Caki2 (cell line): ENCODE measurements at regions not wholly inside any gene's neighbourhood (a gene's known extent, or its start where the extent isn't known, plus 50 kb on each side); places are given as distances from the start of the nearest gene placed in this dataset.
"Not testable (repeated sequence)": the region's sequence is repeated elsewhere in the genome, so short reads cannot be mapped to it uniquely, and the experiment has no call there.

Experiments used
- DNase-seq: peaks from one replicate; pipeline ENCODE4 v3.0.0-alpha.2; 2015; ENCODE audit warnings: low read depth
- in situ Hi-C: cut with HindIII; loops from 2 replicates; pipeline ENCODE4 v1.10.0; 2016; ENCODE audit warnings: low sequenced_read_pairs, low pct_unique_long_range_greater_than_20kb, mixed read lengths

GRCh38 chr19:28999724-29000433 lies 213.1 kb downstream of the UQCRFS1 start:
- in situ Hi-C loops: no loop called here
- DNase-seq: peak; percentile 34

- DNase-seq: no peak
- in situ Hi-C loops: no loop called here
Observed at GRCh38 chr19:28998974-28999373, 214.0 kb downstream of the UQCRFS1 start.

- in situ Hi-C loops: not testable (repeated sequence)
- peak; percentile 96 for DNase-seq
Observed at GRCh38 chr19:28997866-28998265, 215.1 kb downstream of the UQCRFS1 start.

- in situ Hi-C loops: no loop called here
- DNase-seq: no peak
Observed at GRCh38 chr19:28990522-28990921, 222.4 kb downstream of the UQCRFS1 start.

- in situ Hi-C loops: no loop called here
- DNase-seq: no peak
Observed at GRCh38 chr19:28989739-28990138, 223.2 kb downstream of the UQCRFS1 start.

- no peak for DNase-seq
- in situ Hi-C loops: no loop called here
Observed at GRCh38 chr19:28988066-28988465, 224.9 kb downstream of the UQCRFS1 start.

GRCh38 chr19:28987177-28987576 lies 225.8 kb downstream of the UQCRFS1 start:
- no peak for DNase-seq
- in situ Hi-C loops: no loop called here

GRCh38 chr19:28985201-28985600 lies 227.8 kb downstream of the UQCRFS1 start:
- in situ Hi-C loops: no loop called here
- DNase-seq: no peak

GRCh38 chr19:28984315-28984714 lies 228.6 kb downstream of the UQCRFS1 start:
- in situ Hi-C loops: no loop called here
- no peak for DNase-seq

GRCh38 chr19:28983430-28983829 lies 229.5 kb downstream of the UQCRFS1 start:
- DNase-seq: no peak
- in situ Hi-C loops: no loop called here

GRCh38 chr19:28981994-28982393 lies 231.0 kb downstream of the UQCRFS1 start:
- no peak for DNase-seq
- in situ Hi-C loops: no loop called here

GRCh38 chr19:28981518-28981917 lies 231.4 kb downstream of the UQCRFS1 start:
- no peak for DNase-seq
- in situ Hi-C loops: no loop called here

GRCh38 chr19:28980236-28980868 lies 232.6 kb downstream of the UQCRFS1 start:
- in situ Hi-C loops: no loop called here
- peak; percentile 61 for DNase-seq

- in situ Hi-C loops: no loop called here
- DNase-seq: no peak
Observed at GRCh38 chr19:28977826-28978225, 235.1 kb downstream of the UQCRFS1 start.

- no peak for DNase-seq
- in situ Hi-C loops: no loop called here
Observed at GRCh38 chr19:28972058-28972852, 240.7 kb downstream of the UQCRFS1 start.

- DNase-seq: no peak
- in situ Hi-C loops: no loop called here
Observed at GRCh38 chr19:28971513-28971912, 241.4 kb downstream of the UQCRFS1 start.

GRCh38 chr19:28971049-28971448 lies 241.9 kb downstream of the UQCRFS1 start:
- no peak for DNase-seq
- in situ Hi-C loops: no loop called here

- peak; percentile 39 for DNase-seq
- in situ Hi-C loops: no loop called here
Observed at GRCh38 chr19:28968721-28969120, 244.2 kb downstream of the UQCRFS1 start.

GRCh38 chr19:28966737-28967399 lies 246.1 kb downstream of the UQCRFS1 start:
- DNase-seq: peak; percentile 90
- in situ Hi-C loops: no loop called here
